ENCODE measurements at regions not wholly inside any gene's neighbourhood (a gene's known extent, or its start where the extent isn't known, plus 50 kb on each side); places are given as distances from the start of the nearest gene placed in this dataset.

DNA sequence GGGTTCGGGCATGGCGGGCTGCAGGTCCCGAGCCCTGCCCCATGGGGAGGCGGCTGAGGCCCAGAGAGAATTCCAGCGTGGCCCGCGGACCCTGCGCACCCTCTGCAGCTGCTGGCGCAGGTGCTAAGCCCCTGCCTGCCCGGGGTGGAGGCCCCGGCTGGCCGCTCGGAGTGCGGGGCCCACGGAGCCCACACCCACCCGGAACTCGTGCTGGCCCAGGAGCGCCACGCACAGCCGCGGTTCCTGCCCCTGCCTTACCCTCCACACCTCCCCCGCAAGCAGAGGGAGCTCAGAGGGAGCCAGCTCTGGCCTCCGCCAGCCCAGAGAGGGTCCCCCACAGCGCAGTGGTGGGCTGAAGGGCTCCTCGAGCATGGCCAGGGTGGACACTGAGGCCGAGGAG lies 75.3 kb downstream of the MRPS30 start:
- TF ChIP-seq TEAD4 (IDR thresholded peaks at IDR 0.05): no peak

DNA sequence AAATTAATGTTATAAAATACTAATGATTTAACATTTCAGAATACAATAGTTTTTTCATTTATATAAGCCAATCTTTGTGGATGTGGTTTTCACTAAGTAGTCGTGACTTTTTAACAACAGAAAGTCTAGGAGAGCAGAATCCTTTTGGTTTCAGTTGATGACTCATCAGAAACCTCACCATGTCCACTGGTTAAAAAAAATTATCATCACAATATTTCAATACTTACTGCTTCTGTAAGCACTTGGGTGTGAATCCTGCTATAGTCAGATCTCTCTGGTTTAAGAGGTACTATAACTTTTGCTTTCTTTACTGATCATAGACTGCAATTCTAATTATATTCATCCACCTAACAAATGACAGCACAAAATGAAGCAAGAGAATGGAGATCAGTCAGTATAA lies 77.2 kb downstream of the MRPS30 start:
- TF ChIP-seq, protein P1, sequence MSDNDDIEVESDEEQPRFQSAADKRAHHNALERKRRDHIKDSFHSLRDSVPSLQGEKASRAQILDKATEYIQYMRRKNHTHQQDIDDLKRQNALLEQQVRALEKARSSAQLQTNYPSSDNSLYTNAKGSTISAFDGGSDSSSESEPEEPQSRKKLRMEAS (IDR thresholded peaks at IDR 0.05): no peak
- no peak for TF ChIP-seq EGR1 (IDR thresholded peaks at IDR 0.05)

DNA sequence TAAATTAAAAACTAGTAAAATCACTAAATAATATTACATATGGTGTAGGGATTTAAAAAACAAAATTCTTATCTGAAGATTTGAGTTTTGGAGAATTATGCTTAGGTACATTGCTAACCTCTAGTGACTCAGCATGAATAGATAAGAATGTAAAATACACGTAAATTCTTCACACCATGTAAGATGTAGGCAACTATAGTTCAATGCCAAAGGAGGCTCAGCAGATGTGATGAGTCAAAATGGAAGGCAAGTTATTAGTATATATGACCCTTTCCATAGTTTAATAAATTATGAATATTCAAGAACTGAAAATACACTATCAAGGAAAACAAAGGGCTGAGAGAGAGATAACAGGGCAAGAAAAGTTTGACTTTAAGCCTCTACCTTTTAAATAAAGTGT lies 79.0 kb downstream of the MRPS30 start:
- TF ChIP-seq CREB1 (IDR thresholded peaks at IDR 0.05; ENCODE audit: low read depth) (no peak), NFIC (IDR thresholded peaks at IDR 0.05) (no peak), TEAD4 (IDR thresholded peaks at IDR 0.05) (no peak), YY1 (IDR thresholded peaks at IDR 0.05; ENCODE audit: low read depth) (no peak), CEBPB (IDR thresholded peaks at IDR 0.05) (no peak), EGR1 (IDR thresholded peaks at IDR 0.05) (no peak), TAF1 (IDR thresholded peaks at IDR 0.05; ENCODE audit: low read depth) (no peak), TCF12 (IDR thresholded peaks at IDR 0.05; ENCODE audit: low read depth) (no peak), ZBTB7A (IDR thresholded peaks at IDR 0.05; ENCODE audit: low read depth) (no peak), FOXM1 (IDR thresholded peaks at IDR 0.05; ENCODE audit: borderline replicate concordance, low read depth) (no peak), EP300 (IDR thresholded peaks at IDR 0.05; ENCODE audit: borderline replicate concordance) (no peak), RAD21 (IDR thresholded peaks at IDR 0.05; ENCODE audit: low read depth) (no peak)
- TF ChIP-seq, protein P2, sequence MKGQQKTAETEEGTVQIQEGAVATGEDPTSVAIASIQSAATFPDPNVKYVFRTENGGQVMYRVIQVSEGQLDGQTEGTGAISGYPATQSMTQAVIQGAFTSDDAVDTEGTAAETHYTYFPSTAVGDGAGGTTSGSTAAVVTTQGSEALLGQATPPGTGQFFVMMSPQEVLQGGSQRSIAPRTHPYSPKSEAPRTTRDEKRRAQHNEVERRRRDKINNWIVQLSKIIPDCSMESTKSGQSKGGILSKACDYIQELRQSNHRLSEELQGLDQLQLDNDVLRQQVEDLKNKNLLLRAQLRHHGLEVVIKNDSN (IDR thresholded peaks at IDR 0.05): no peak
- TF ChIP-seq, protein P3, sequence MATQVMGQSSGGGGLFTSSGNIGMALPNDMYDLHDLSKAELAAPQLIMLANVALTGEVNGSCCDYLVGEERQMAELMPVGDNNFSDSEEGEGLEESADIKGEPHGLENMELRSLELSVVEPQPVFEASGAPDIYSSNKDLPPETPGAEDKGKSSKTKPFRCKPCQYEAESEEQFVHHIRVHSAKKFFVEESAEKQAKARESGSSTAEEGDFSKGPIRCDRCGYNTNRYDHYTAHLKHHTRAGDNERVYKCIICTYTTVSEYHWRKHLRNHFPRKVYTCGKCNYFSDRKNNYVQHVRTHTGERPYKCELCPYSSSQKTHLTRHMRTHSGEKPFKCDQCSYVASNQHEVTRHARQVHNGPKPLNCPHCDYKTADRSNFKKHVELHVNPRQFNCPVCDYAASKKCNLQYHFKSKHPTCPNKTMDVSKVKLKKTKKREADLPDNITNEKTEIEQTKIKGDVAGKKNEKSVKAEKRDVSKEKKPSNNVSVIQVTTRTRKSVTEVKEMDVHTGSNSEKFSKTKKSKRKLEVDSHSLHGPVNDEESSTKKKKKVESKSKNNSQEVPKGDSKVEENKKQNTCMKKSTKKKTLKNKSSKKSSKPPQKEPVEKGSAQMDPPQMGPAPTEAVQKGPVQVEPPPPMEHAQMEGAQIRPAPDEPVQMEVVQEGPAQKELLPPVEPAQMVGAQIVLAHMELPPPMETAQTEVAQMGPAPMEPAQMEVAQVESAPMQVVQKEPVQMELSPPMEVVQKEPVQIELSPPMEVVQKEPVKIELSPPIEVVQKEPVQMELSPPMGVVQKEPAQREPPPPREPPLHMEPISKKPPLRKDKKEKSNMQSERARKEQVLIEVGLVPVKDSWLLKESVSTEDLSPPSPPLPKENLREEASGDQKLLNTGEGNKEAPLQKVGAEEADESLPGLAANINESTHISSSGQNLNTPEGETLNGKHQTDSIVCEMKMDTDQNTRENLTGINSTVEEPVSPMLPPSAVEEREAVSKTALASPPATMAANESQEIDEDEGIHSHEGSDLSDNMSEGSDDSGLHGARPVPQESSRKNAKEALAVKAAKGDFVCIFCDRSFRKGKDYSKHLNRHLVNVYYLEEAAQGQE (IDR thresholded peaks at IDR 0.05; ENCODE audit: low read depth): no peak
- TF ChIP-seq, protein P1 (IDR thresholded peaks at IDR 0.05): no peak

DNA sequence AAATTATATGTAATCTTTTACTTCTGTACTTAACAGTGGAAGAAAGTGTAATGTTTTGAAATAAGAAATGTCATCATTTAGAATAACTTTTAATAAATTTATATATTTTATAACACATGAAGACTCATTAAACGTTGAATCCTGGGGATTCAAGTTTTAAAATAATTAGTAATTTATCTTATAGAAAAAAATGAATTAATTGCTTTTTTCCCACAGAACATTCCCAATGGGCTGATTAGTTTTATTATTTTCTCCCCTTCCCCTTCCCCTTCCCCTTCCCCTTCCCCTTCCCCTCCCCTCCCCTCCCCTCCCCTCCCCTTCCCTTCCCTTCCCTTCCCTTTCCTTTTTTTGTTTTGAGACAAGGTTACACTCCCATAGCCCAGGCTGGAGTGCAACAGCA lies 79.7 kb downstream of the MRPS30 start:
- no peak for TF ChIP-seq EP300 (IDR thresholded peaks at IDR 0.05; ENCODE audit: borderline replicate concordance)
- TF ChIP-seq ZBTB7A (IDR thresholded peaks at IDR 0.05; ENCODE audit: low read depth): no peak
- TF ChIP-seq, protein P3 (IDR thresholded peaks at IDR 0.05; ENCODE audit: low read depth): no peak
- TF ChIP-seq, protein P1 (IDR thresholded peaks at IDR 0.05): no peak
- no peak for TF ChIP-seq RAD21 (IDR thresholded peaks at IDR 0.05; ENCODE audit: low read depth)
- no peak for TF ChIP-seq TAF1 (IDR thresholded peaks at IDR 0.05; ENCODE audit: low read depth)
- no peak for TF ChIP-seq TEAD4 (IDR thresholded peaks at IDR 0.05)
- TF ChIP-seq EGR1 (IDR thresholded peaks at IDR 0.05): no peak
- no peak for TF ChIP-seq TCF12 (IDR thresholded peaks at IDR 0.05; ENCODE audit: low read depth)
- TF ChIP-seq YY1 (IDR thresholded peaks at IDR 0.05; ENCODE audit: low read depth): no peak
- TF ChIP-seq NFIC (IDR thresholded peaks at IDR 0.05): no peak
- TF ChIP-seq FOXM1 (IDR thresholded peaks at IDR 0.05; ENCODE audit: borderline replicate concordance, low read depth): no peak
- TF ChIP-seq CEBPB (IDR thresholded peaks at IDR 0.05): no peak
- TF ChIP-seq, protein P2 (IDR thresholded peaks at IDR 0.05): no peak
- TF ChIP-seq CREB1 (IDR thresholded peaks at IDR 0.05; ENCODE audit: low read depth): no peak

DNA sequence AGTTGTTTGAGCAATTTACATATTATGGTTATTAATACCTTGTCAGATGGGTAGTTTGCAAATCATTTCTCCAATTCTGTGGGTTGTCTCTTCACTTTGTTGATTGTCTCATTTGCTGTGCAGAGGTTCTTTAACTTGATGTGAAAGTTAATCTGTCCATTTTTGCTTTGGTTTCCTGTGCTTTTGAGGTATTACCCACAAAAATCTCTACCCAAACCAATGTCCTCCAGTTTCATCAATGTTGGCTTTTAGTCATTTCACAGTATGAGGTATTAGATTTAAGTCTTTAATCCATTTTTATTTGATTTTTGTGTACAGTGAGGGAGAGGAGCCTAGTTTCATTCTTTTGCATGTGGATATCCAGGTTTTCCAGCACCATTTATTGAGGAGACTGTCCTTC lies 82.4 kb downstream of the MRPS30 start:
- TF ChIP-seq TCF12 (IDR thresholded peaks at IDR 0.05; ENCODE audit: low read depth): no peak
- TF ChIP-seq TEAD4 (IDR thresholded peaks at IDR 0.05): no peak
- TF ChIP-seq, protein P2 (IDR thresholded peaks at IDR 0.05): no peak
- no peak for TF ChIP-seq EGR1 (IDR thresholded peaks at IDR 0.05)

DNA sequence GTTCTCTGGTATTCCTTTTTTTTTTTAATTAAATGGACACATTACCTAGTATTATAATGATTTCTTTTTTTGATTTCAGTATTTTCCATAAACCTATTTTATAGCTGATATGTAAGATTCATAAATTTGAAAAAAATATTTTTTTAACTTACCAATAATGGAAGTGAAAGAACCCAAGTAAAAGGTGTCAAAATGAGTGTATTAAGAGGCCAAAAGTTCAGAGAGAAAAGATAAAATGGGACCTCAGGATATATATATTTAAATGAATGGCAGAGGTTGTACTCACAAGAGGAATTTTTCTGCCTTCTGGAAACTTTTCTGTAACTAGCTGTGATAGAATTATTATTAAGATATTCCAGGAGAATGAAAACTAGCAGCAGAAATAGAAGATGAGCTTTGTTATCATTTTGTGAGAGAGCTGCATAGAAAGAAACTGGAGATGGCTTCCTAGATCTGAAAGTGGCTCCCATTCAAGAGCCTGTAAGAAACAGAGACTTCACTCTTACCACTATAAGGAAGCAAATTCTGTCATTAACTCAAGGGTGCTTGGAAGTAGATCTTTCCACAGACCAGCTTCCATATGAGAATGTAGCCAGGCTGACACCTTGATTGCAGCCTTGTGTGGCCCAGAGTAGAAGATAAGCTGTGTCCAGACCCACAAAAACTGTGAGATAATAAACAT lies 91.7 kb downstream of the MRPS30 start:
- TF ChIP-seq, protein P2 (IDR thresholded peaks at IDR 0.05): no peak
- TF ChIP-seq FOXM1 (IDR thresholded peaks at IDR 0.05; ENCODE audit: borderline replicate concordance, low read depth) (no peak), CEBPB (IDR thresholded peaks at IDR 0.05) (no peak), TAF1 (IDR thresholded peaks at IDR 0.05; ENCODE audit: low read depth) (no peak), TCF12 (IDR thresholded peaks at IDR 0.05; ENCODE audit: low read depth) (no peak), NFIC (IDR thresholded peaks at IDR 0.05) (no peak), EGR1 (IDR thresholded peaks at IDR 0.05) (no peak), CREB1 (IDR thresholded peaks at IDR 0.05; ENCODE audit: low read depth) (no peak), EP300 (IDR thresholded peaks at IDR 0.05; ENCODE audit: borderline replicate concordance) (no peak), YY1 (IDR thresholded peaks at IDR 0.05; ENCODE audit: low read depth) (no peak), TEAD4 (IDR thresholded peaks at IDR 0.05) (no peak), ZBTB7A (IDR thresholded peaks at IDR 0.05; ENCODE audit: low read depth) (no peak), RAD21 (IDR thresholded peaks at IDR 0.05; ENCODE audit: low read depth) (no peak)
- TF ChIP-seq, protein P3 (IDR thresholded peaks at IDR 0.05; ENCODE audit: low read depth): no peak
- TF ChIP-seq, protein P1 (IDR thresholded peaks at IDR 0.05): no peak
